ENCODE measurements at regions not wholly inside any gene's neighbourhood (a gene's known extent, or its start where the extent isn't known, plus 50 kb on each side); places are given as distances from the start of the nearest gene placed in this dataset.

DNA sequence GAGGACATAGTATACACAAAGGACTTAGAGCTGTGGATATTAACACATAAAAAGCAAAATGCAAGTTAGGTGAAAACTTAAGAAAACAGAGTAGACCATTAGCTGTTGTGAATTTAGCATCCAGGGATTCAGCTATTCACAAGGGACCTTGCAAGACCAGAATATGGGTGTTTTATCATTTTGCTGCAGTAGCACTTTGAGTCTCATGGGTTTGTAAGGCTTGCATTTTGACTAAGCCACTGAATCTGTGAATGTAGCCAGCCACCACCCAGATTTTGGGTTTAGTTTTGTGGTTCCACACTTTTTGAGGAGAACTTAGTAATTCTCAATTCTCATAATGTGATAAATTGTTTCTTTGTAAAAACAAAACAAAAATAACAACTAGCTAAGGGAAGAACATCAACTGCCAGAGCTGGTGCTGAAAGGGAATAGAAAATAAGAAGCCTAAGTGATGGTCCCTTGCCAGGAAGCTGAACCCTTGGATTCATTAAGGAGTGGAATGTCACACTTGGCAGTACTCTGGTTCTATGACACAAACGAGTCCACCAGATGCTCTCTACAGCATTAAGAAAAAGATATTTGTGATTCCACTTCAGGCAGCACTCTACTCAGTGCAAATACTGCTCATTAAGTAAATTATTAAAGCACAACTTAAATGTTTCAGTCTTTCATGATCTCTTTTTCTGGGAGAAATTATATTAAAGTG is 557.4 kb upstream of the ZNF462 start:
- ATAC-seq (no peak), DNase-seq (no peak)
- H3K4me1 ChIP-seq (ENCODE audit: low read depth), result no peaks in the 10 kb centered on the region
- intact Hi-C loops (cut with DNase I, micrococcal nuclease), result no loop called here
- no peaks in the 10 kb centered on the region for H3K36me3 ChIP-seq (ENCODE audit: low read depth)
- no peak overlapping the region for H3K4me3 ChIP-seq
- no peaks in the 10 kb centered on the region for H3K9me3 ChIP-seq
- TF ChIP-seq, protein P1, sequence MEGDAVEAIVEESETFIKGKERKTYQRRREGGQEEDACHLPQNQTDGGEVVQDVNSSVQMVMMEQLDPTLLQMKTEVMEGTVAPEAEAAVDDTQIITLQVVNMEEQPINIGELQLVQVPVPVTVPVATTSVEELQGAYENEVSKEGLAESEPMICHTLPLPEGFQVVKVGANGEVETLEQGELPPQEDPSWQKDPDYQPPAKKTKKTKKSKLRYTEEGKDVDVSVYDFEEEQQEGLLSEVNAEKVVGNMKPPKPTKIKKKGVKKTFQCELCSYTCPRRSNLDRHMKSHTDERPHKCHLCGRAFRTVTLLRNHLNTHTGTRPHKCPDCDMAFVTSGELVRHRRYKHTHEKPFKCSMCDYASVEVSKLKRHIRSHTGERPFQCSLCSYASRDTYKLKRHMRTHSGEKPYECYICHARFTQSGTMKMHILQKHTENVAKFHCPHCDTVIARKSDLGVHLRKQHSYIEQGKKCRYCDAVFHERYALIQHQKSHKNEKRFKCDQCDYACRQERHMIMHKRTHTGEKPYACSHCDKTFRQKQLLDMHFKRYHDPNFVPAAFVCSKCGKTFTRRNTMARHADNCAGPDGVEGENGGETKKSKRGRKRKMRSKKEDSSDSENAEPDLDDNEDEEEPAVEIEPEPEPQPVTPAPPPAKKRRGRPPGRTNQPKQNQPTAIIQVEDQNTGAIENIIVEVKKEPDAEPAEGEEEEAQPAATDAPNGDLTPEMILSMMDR (IDR thresholded peaks at IDR 0.05), result no peak

DNA sequence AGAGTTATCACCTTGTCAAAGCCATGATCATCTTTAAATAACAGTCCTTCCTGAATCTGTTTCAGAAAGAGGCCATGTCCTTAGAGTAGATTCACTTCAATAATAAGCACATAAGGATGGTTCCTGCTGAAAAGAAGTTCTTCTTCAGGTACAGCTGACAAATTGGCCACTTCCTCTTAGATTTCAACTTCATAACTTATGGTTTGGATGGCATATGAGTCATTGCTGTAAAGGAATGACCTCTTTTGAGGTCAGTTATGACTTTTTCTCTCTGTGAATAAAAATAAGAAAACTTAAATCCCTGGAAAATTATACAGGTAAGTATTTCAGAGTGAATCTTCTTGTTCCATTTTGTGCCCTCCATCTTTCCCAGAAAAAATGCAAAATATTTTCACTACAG is 555.3 kb upstream of the ZNF462 start:
- Histone ChIP-seq H3K36me3 (ENCODE audit: low read depth) (no peaks in the 10 kb centered on the region), H3K4me3 (no peak overlapping the region), H3K9me3 (no peaks in the 10 kb centered on the region), H3K4me1 (ENCODE audit: low read depth) (no peaks in the 10 kb centered on the region)
- DNase-seq, result no peak
- ATAC-seq, result no peak
- intact Hi-C loops (cut with DNase I, micrococcal nuclease), result no loop called here
- TF ChIP-seq, protein P1 (IDR thresholded peaks at IDR 0.05), result no peak

DNA sequence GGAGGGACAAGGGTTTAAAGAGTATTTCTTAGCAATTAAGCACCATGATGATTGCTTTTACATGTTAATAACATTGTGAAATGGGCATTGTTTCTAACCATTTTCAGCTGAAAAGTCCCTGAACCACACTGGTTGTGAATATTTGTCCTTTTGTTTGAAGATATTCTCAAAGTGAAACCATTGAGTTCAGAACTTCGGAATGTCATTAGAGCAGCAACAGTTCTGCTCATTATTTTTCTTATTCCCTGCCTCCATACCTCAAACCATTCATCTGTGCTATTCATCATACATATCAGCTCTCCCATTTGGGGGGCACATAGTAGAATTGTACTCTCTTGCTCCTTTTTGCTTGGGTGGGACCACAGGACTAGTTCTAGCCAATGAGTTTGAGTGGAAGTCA is 553.0 kb upstream of the ZNF462 start:
- ATAC-seq (no peak), DNase-seq (no peak)
- no peaks in the 10 kb centered on the region for H3K9me3 ChIP-seq
- intact Hi-C loops (cut with DNase I, micrococcal nuclease), result no loop called here
- H3K4me1 ChIP-seq (ENCODE audit: low read depth), result no peaks in the 10 kb centered on the region
- no peak overlapping the region for H3K4me3 ChIP-seq
- TF ChIP-seq, protein P1 (IDR thresholded peaks at IDR 0.05), result no peak
- no peaks in the 10 kb centered on the region for H3K36me3 ChIP-seq (ENCODE audit: low read depth)

DNA sequence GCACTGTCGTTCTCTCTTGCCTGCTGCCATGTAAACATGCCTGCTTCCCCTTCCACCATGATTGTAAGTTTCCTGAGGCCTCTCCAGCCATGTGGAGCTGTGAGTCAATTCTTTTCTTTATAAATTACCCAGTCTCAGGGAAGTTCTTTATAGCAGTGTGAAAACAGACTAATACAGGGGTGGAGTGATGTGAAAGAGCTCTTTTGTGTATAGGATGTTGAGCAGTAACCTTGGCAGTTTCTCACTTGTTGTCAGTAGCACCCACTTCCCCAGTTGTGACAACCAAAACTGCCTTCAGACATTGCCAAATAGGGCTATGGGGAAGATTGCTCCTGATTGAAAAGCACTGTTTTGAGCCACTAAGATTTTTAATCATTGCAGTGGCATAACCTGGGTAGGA is 552.2 kb upstream of the ZNF462 start:
- intact Hi-C loops (cut with DNase I, micrococcal nuclease), result no loop called here
- TF ChIP-seq, protein P1 (IDR thresholded peaks at IDR 0.05), result no peak

DNA sequence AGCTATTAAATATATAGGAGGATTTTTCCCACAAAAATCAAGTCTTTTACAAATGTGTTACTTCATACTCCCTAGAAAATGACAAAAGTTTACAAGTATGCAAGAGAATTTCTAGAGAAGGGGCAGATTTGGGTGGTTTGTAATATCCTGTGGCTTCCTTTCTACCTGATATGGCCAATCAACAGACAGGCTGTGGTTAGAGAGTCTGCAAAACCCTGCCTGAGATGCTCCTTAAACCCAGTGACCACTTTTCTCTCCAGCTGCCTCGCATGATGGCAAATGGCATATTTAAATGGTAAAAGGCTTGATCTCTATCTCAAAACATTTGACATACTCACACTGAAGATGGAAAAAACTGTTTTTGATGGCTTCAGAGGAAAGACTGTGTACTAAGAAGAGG is 550.1 kb upstream of the ZNF462 start:
- Histone ChIP-seq H3K36me3 (ENCODE audit: low read depth) (no peaks in the 10 kb centered on the region), H3K4me3 (no peak overlapping the region), H3K4me1 (ENCODE audit: low read depth) (no peaks in the 10 kb centered on the region), H3K9me3 (no peaks in the 10 kb centered on the region)
- no peak for ATAC-seq
- intact Hi-C loops (cut with DNase I, micrococcal nuclease), result no loop called here
- TF ChIP-seq, protein P1 (IDR thresholded peaks at IDR 0.05), result no peak
- no peak for DNase-seq

More for the DNA sequence above, 552.2 kb upstream of the ZNF462 start:
- H3K36me3 ChIP-seq (ENCODE audit: low read depth), result no peaks in the 10 kb centered on the region
- DNase-seq (no peak), ATAC-seq (no peak)
- H3K9me3 ChIP-seq, result no peaks in the 10 kb centered on the region
- no peak overlapping the region for H3K4me3 ChIP-seq
- H3K4me1 ChIP-seq (ENCODE audit: low read depth), result no peaks in the 10 kb centered on the region

DNA sequence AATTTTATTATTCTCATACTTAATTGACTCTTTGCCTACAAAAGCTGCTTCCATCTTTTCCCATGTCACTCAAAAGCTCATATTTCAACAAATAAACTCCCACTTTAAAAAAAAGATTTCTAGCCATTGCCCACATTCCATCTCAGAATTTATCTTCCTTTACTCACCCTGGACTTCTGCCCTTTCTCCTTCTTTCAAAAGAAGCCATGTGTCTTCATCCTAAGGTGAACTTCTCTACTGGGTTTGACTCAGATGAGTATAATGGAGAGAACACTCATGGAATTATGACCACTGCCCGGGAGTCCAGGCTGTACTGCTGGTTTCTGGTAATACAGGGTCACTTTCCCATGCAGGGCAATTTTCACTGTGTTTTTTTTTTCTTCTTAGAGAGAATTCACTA is 548.5 kb upstream of the ZNF462 start:
- TF ChIP-seq, protein P1 (IDR thresholded peaks at IDR 0.05), result no peak
- intact Hi-C loops (cut with DNase I, micrococcal nuclease), result no loop called here

More for the DNA sequence above, 548.5 kb upstream of the ZNF462 start:
- Histone ChIP-seq H3K4me1 (ENCODE audit: low read depth) (no peaks in the 10 kb centered on the region), H3K4me3 (no peak overlapping the region), H3K36me3 (ENCODE audit: low read depth) (no peaks in the 10 kb centered on the region), H3K9me3 (no peaks in the 10 kb centered on the region)
- DNase-seq, result no peak
- no peak for ATAC-seq
